G401 (cell line): ENCODE measurements at regions not wholly inside any gene's neighbourhood (a gene's known extent, or its start where the extent isn't known, plus 50 kb on each side); places are given as distances from the start of the nearest gene placed in this dataset.
A peak's percentile ranks its signal among the peaks of the same experiment; 100 is the strongest.

ENCODE experiments used
- DNase-seq: peaks from one replicate; pipeline ENCODE4 v3.0.0-alpha.2; 2015; ENCODE audit warnings: low spot score
- in situ Hi-C: cut with HindIII; loops from 2 replicates; pipeline ENCODE4 v1.10.0; 2016; ENCODE audit warnings: low sequenced_read_pairs, mixed read lengths

GRCh38 chr6:90411292-90411781 lies 114.7 kb upstream of the BACH2 start:
- no peak for DNase-seq
- in situ Hi-C loops: no loop called here

DNA sequence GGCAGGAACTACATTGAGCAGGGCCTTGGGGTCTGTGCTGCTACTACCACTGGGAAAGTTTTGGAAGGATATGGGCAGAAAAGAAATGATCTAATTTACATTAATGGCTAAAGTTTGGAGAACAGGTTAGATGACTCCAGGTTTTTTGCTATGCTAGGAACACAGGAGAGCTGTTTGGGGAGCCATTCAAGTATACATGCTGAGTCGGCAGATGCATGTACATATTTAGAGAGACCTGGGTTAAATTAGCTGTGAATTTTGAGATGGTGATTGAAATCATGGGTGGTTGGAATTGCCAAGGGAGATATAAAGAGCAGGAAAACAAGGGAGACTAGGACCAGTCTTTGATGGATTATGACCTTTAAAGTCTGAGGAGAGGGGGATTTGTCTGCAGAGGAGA lies 113.1 kb upstream of the BACH2 start:
- in situ Hi-C loops: no loop called here
- DNase-seq: peak; percentile 44

DNA sequence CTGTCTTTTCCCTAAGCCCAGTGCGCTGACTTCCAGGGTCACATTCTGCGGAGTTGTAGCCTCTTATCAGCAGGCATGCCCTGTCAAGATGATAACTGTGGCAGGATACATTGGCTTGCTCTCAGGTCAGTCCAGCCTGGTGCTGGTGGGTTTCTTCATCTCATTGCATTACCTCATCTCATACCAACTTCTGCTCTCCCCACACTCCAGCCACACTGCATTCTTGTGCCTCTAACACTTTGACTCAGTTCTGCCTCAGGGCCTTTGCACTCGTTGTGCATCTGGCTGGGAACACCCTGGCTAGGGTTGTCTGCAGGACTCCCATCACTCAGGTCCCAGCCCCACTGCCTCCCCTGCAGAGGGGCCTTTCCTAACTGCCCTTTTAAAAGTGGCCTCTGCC lies 110.3 kb upstream of the BACH2 start:
- in situ Hi-C loops: no loop called here
- DNase-seq: no peak

- no peak for DNase-seq
- in situ Hi-C loops: no loop called here
Observed at GRCh38 chr6:90406142-90406794, 109.6 kb upstream of the BACH2 start.

GRCh38 chr6:90403489-90404381 lies 107.1 kb upstream of the BACH2 start:
- DNase-seq: no peak
- in situ Hi-C loops: no loop called here

DNA sequence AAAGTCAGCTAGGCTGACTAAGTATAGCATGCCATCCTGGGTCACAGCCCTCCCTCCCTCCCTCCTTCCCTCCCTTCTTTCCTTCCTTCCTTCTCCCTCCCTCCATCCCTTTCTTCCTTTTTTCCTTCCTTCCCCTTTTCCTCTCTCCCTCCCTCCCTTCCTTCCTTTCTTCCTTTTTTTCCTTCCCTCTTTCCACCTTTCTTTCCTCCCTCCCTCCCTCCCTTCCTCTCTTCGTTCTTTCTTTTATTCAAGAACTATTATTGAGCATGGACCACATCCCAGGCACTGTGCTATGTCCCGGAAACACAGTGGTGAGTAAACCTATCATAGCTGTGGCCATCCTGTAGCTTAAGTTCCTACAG lies 106.2 kb upstream of the BACH2 start:
- no peak for DNase-seq
- in situ Hi-C loops: no loop called here

GRCh38 chr6:90401933-90402830 lies 105.5 kb upstream of the BACH2 start:
- no peak for DNase-seq
- in situ Hi-C loops: no loop called here

- in situ Hi-C loops: no loop called here
- peak; percentile 53 for DNase-seq
Observed at GRCh38 chr6:90399970-90400369, 103.3 kb upstream of the BACH2 start.

DNA sequence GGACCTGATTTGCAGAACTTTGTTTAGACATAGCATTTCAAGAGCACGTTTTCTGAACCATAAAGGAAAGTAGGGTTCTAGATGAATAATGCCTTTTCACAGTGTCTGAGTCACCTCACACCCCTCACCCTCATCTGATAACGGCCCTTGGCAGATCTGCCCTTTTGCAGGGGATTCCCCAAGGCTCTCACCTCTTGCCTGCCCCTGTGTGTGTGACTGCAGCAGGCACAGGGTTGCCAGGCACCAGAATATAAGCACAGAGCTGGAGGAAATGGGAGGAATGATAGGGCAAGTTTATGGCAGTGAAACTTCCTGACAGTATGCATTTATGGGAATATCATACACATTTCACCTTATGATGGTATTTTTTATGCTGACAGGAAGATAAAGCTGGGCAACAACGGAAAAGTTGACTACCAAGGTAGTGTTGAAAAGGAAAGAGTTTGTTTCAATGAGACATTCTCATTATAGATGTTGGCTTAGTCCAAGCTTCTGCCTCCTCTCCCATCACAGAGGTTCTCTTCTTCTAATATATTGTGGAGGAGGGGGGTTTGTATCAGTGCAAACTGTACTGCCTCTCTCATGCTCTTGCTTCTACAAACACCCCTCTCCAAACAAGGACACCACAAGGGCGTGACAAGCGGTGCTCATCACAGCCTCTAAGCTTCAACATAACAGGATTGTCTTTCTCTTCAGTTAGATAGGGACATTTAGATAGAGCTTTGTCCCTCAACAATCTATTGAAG lies 101.5 kb upstream of the BACH2 start:
- in situ Hi-C loops: no loop called here
- no peak for DNase-seq

GRCh38 chr6:90397047-90397446 lies 100.4 kb upstream of the BACH2 start:
- DNase-seq: no peak

DNA sequence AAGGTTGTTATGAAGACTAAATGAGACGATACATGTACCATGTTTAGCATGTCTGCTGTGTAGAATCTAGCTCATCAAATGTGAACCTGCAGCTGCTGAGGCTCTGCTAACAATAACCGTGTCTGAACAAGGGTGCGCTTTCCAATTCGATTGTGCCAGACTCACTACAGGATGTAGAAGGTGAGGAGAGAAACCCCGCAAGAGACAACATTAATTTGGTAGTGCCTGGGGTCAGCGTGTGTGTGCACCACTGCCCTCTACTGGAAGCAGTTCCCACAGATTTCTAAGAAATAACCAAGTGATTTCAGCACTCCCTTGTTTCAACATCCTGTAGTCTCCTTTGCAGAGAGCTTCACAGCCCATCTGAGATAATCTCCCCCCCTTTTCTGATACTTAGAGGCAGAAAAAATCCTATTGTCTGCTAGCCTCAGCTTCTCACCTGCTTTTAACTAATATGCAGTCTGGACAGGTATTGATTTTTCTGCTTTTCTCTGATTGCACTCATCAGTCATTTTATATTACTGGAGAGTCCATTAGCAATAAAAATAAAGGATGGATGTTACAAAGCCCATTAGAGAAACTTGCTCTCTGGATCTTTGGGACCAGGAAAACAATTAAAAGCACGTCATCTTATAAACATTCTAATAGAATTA lies 96.7 kb upstream of the BACH2 start:
- peak; percentile 79 for DNase-seq

More at GRCh38 chr6:90397047-90397446, 100.4 kb upstream of the BACH2 start:
- in situ Hi-C loops: no loop called here

DNA sequence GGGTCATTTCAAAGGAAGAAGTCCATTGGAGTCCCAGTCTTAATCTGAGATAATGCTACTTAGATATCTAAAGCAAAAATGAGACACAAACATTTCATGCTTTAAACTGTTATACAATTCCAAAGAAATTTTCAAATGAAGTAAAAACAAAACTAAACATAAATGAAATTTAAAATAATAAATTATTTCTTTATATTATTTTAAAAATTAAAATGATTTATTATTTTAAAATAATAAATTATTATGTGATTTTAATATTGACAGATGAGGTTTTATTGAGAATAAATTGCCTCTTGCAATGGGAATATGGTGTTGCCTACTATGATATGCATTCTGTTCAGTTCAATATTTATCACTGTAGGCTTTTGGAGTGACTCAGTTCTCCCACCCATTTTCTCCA lies 93.7 kb upstream of the BACH2 start:
- DNase-seq: no peak
- in situ Hi-C loops: no loop called here

More for the DNA sequence above, 96.7 kb upstream of the BACH2 start:
- in situ Hi-C loops: no loop called here

DNA sequence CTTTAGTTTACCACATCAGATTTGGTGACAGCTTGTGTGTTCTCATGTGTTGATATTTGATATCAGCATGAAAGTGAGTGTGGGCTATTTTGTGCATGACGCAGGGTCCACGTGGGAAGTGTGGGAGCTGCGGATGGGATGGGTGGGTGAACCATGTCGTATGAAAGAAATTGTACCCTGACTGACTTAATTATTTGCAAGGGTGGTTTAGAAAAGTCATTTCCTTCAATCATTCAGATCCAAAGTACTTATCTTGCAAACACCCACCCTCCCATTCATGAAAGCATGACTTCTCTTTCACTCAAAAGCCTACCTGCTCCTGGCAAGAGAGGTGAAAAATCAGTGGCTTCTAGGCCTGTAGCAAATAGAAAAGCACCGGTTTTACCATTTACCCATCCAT lies 91.8 kb upstream of the BACH2 start:
- in situ Hi-C loops: no loop called here
- DNase-seq: no peak

DNA sequence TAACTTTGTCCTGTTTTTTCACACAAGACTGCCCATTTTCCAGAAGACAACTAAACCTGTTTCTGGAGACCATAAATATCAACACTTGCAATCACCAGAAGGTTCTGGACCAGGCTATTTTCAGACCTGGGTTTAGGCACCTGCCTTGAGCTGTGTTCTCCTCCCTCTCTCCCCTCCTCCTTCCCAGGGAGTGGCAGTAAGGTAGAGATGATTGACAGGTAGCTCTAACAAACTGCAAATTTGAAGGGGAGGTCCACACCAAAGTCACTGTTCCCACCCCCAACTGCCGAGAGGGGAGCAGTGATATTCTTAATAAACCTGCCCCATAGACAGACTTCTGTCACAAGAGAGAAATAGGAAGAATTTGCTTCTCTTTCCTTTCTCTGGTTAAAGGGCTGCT lies 91.2 kb upstream of the BACH2 start:
- DNase-seq: no peak
- in situ Hi-C loops: no loop called here

- DNase-seq: no peak
- in situ Hi-C loops: no loop called here
Observed at GRCh38 chr6:90387383-90387775, 90.7 kb upstream of the BACH2 start.

GRCh38 chr6:90386399-90387382 lies 90.0 kb upstream of the BACH2 start:
- DNase-seq: peak; percentile 50
- in situ Hi-C loops: no loop called here

- in situ Hi-C loops: no loop called here
- DNase-seq: no peak
Observed at GRCh38 chr6:90385759-90386313, 89.2 kb upstream of the BACH2 start.
